ENCODE measurements at regions not wholly inside any gene's neighbourhood (a gene's known extent, or its start where the extent isn't known, plus 50 kb on each side); places are given as distances from the start of the nearest gene placed in this dataset.

GRCh38 chr7:27405780-27406179 is 163.2 kb downstream of the EVX1 start:
- no peak for DNase-seq (ENCODE audit: low spot score)

GRCh38 chr7:27409311-27409710 is 166.7 kb downstream of the EVX1 start:
- TF ChIP-seq CTCF (IDR thresholded peaks at IDR 0.05), result no peak
- no peak overlapping the region for H3K27ac ChIP-seq
- H3K4me3 ChIP-seq, result no peak overlapping the region
- DNase-seq (ENCODE audit: low spot score), result no peak

More at GRCh38 chr7:27405780-27406179, 163.2 kb downstream of the EVX1 start:
- Histone ChIP-seq H3K27ac (no peak overlapping the region), H3K4me3 (no peak overlapping the region)
- TF ChIP-seq CTCF (IDR thresholded peaks at IDR 0.05), result no peak

- Histone ChIP-seq H3K27ac (no peak overlapping the region), H3K4me3 (no peak overlapping the region)
- TF ChIP-seq CTCF (IDR thresholded peaks at IDR 0.05), result no peak
- DNase-seq (ENCODE audit: low spot score), result no peak
Measured at GRCh38 chr7:27409776-27410175, 167.2 kb downstream of the EVX1 start.

- H3K27ac ChIP-seq, result no peak overlapping the region
- DNase-seq (ENCODE audit: low spot score), result no peak
- H3K4me3 ChIP-seq, result no peak overlapping the region
- no peak for TF ChIP-seq CTCF (IDR thresholded peaks at IDR 0.05)
Measured at GRCh38 chr7:27410812-27411544, 168.4 kb downstream of the EVX1 start.

- Histone ChIP-seq H3K4me3 (no peak overlapping the region), H3K27ac (no peak overlapping the region)
- no peak for TF ChIP-seq CTCF (IDR thresholded peaks at IDR 0.05)
- DNase-seq (ENCODE audit: low spot score), result no peak
Measured at GRCh38 chr7:27412164-27412563, 169.6 kb downstream of the EVX1 start.

GRCh38 chr7:27418541-27418940 is 175.9 kb downstream of the EVX1 start:
- TF ChIP-seq CTCF (IDR thresholded peaks at IDR 0.05), result no peak
- Histone ChIP-seq H3K4me3 (no peak overlapping the region), H3K27ac (no peak overlapping the region)
- DNase-seq (ENCODE audit: low spot score), result no peak

GRCh38 chr7:27419581-27420177 is 177.1 kb downstream of the EVX1 start:
- TF ChIP-seq CTCF (IDR thresholded peaks at IDR 0.05), result no peak
- DNase-seq (ENCODE audit: low spot score), result no peak
- no peak overlapping the region for H3K27ac ChIP-seq
- no peak overlapping the region for H3K4me3 ChIP-seq

Measured in coronary artery (tissue), 2 donors.